C4-2B (cell line): ENCODE measurements at regions not wholly inside any gene's neighbourhood (a gene's known extent, or its start where the extent isn't known, plus 50 kb on each side); places are given as distances from the start of the nearest gene placed in this dataset.

ENCODE experiments used
- H3K27ac ChIP-seq: fragments of 450-650 bp; 2 replicates; pipeline ENCODE4 v1.5.1; 2017
- CTCF ChIP-seq: fragments of 450-650 bp; conservative IDR thresholded peaks from 2 replicates; pipeline ENCODE4 v1.5.1; 2017; ENCODE audit warnings: mild to moderate bottlenecking
- ZFX ChIP-seq: fragments of 450-650 bp; IDR thresholded peaks from 2 replicates; pipeline ENCODE4 v1.6.1; 2017

GRCh38 chr9:90421786-90422185 lies 220.8 kb downstream of the DIRAS2 start:
- TF ChIP-seq CTCF (no peak), ZFX (no peak)
- peak overlapping the region; percentile 59 for H3K27ac ChIP-seq

DNA sequence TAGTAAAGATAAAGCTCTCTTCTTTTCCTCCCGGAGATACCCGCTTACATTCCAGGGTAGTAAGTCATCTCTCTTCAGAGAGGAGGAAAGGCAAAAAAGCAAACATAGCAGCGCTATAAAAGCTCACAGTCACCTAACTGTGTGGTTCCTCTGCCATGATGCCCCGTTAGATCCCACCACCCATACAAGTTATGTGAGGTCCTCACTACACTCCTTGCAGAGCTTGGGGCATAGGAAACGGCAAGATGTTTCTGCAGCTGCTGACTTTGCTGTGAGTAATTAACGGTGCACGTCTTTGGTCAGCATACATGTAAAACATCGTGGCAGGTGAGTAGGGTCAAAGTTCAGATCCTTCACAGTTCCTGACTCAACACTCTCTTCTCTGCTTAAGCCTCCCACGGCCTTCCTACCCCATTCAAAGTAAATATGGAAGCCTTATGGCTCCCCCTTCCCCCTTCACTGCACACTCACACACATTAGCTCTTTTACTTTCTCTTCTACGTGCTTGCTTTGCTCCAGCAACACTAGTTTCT lies 218.9 kb downstream of the DIRAS2 start:
- H3K27ac ChIP-seq, result no peak overlapping the region
- TF ChIP-seq CTCF (no peak), ZFX (no peak)

DNA sequence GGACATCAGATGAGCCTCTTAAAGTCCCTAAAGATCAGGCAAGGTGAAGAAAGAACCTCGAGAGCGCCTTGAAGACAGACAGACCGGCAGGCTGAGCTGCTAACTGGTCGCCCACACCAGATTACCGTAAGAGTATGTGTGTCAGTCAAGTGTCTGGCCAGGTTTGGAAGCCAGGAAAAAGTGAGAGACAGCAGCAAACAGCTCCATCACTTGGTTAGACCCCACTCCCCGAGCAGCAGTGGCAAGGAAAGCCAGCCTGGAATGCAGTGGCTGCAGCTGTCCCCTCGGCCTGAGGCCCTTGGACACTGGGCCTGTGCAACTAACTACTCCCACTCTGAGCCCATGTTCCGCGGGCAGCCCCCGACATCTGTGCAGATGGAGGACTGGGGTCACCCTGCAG lies 214.1 kb downstream of the DIRAS2 start:
- TF ChIP-seq CTCF, result no peak
- no peak for TF ChIP-seq ZFX
- no peak overlapping the region for H3K27ac ChIP-seq

DNA sequence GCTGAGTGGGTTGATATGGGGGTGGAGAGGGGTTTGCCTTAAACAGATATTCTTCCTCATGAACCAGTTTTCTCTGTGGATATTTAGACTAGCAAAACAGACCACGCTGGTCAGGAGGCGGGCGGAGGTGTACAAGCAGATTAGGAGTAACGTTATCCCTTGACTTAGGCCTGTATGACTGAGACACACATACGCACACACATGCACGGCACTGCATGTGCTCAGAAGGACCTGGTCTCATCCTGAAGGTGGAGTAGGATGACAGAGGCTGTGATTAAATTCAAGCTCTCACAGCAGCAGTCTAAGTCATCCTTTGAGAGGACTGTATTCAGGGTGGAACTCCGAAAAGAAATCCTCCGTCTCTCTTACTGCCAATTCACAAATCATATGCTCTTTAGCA lies 209.7 kb downstream of the DIRAS2 start:
- peak overlapping the region; percentile 6; the same call in 1 of the 2 replicates for H3K27ac ChIP-seq
- TF ChIP-seq ZFX, result no peak

GRCh38 chr9:90433398-90433941 lies 209.2 kb downstream of the DIRAS2 start:
- no peak for TF ChIP-seq ZFX
- no peak for TF ChIP-seq CTCF
- H3K27ac ChIP-seq, result peak overlapping the region; percentile 6; the same call in 1 of the 2 replicates

DNA sequence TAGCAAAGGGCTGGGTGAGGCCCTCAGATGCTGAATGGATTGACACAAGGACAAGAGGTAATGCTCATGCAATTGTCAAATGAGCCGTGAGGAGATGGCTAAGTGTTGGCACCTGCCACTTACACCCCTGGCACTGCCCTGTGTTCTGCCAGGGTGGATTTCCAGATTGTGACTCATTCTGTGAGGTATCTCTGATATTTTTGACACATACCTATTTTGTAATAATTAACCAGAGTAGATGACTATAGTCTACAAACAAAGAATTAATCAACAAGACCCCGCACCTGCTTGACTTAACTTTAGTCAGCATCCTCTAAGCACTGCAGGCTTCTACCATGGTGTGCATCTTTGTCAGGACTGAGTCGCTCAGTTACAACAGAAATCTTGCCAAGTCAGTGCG lies 200.8 kb downstream of the DIRAS2 start:
- TF ChIP-seq ZFX (no peak), CTCF (no peak)

GRCh38 chr9:90442723-90443122 lies 199.9 kb downstream of the DIRAS2 start:
- TF ChIP-seq ZFX, result no peak
- no peak for TF ChIP-seq CTCF
- no peak overlapping the region for H3K27ac ChIP-seq

More for the DNA sequence above, 200.8 kb downstream of the DIRAS2 start:
- H3K27ac ChIP-seq, result no peak overlapping the region

DNA sequence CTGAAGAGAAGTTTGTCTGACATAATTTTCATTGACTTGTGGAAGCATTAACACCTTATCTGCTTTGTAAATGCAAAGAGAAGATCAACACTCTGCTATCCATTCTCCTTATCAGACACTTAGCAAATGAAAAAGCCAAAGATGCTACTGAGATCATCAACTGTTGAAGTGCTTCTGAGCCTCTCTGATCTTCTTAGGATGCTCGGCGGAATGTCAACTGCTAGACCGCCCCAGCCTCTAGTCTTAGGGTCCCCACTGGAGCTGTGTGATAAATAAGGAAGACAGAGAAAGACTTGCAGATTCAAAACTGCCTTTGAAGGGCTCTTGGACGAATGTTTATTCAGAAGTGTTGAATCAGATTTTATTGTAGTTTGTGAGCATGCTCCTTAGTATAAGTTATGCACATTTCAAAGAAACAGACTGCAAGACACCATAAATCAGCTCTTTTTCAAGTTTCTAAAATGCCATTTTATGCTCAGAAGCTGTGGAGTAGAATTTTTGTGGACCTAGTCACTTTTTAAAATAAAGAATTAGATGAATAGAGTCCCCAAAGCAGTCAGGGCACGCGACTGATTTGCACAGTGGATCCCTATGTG lies 197.9 kb downstream of the DIRAS2 start:
- no peak overlapping the region for H3K27ac ChIP-seq

More for the DNA sequence above, 197.9 kb downstream of the DIRAS2 start:
- TF ChIP-seq ZFX, result no peak
